ENCODE measurements at regions not wholly inside any gene's neighbourhood (a gene's known extent, or its start where the extent isn't known, plus 50 kb on each side); places are given as distances from the start of the nearest gene placed in this dataset.

DNA sequence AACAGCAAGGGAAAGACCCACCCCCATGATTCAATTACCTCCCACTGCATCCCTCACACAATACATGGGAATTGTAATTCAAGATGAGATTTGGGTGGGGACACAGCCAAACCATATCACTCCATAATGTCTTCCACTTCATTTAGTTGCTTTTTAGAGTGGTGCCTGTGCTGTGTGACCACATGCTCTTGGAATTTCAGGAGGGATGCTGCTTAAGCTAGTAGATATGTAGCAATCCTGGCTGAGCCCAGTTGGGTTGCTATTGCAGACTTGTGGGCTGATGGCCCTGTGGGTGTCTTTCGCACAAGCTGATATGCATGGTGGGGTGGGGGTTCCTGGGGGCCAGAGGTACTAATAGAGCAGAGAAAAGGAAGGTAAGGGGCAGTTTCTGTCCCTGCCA lies 160.4 kb upstream of the SYT6 start:
- no peak overlapping the region for H3K4me3 ChIP-seq (ENCODE audit: low read depth, low read length)
- H3K36me3 ChIP-seq (ENCODE audit: control insufficient read depth, insufficient read depth, low read length) = no peaks in the 10 kb centered on the region
- no peaks in the 10 kb centered on the region for H3K27me3 ChIP-seq (ENCODE audit: control insufficient read depth, insufficient read depth, low read length)
- DNase-seq (ENCODE audit: low read depth) = no peak
- no peak for TF ChIP-seq CTCF (IDR thresholded peaks at IDR 0.05; ENCODE audit: insufficient read depth, low read length, poor library complexity, severe bottlenecking)

DNA sequence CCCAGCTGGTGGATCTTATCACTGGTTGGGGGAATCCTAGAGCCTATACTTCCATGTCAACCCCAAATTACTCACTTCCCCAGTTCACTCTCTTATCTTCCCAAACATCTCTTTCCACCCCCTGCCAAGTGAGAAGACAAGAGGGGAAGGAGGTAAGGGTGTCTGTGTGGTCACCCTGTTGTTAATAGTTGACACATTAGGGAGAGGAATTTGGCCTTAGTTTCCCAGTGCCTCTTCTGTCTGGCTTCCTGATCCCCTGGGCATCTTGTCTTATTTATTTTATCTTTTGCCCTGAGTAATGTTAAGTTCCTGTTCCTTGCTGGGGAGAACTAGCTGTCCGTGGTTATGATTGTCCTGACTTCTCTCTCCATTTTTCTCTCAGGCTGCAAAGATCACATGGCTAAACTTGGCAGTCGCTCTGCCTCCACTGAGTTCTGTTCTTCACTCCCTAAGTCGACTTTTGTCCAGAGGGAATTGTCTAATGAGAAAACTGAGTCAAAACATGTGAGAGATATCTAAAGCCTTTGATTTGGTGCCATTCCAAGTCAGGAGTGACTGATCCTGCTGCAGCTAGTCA lies 157.1 kb upstream of the SYT6 start:
- no peak for DNase-seq (ENCODE audit: low read depth)
- TF ChIP-seq CTCF (IDR thresholded peaks at IDR 0.05; ENCODE audit: insufficient read depth, low read length, poor library complexity, severe bottlenecking) = no peak
- no peak overlapping the region for H3K4me3 ChIP-seq (ENCODE audit: low read depth, low read length)
- no peaks in the 10 kb centered on the region for H3K27me3 ChIP-seq (ENCODE audit: control insufficient read depth, insufficient read depth, low read length)
- no peaks in the 10 kb centered on the region for H3K36me3 ChIP-seq (ENCODE audit: control insufficient read depth, insufficient read depth, low read length)

GRCh38 chr1:114302821-114303220 lies 149.2 kb upstream of the SYT6 start:
- Histone ChIP-seq H3K36me3 (ENCODE audit: control insufficient read depth, insufficient read depth, low read length) (no peaks in the 10 kb centered on the region), H3K4me3 (ENCODE audit: low read depth, low read length) (no peak overlapping the region), H3K27me3 (ENCODE audit: control insufficient read depth, insufficient read depth, low read length) (peaks cover 5% of the 10 kb centered on the region)
- TF ChIP-seq CTCF (IDR thresholded peaks at IDR 0.05; ENCODE audit: insufficient read depth, low read length, poor library complexity, severe bottlenecking) = no peak
- no peak for DNase-seq (ENCODE audit: low read depth)

GRCh38 chr1:114299331-114299975 lies 145.8 kb upstream of the SYT6 start:
- Histone ChIP-seq H3K4me3 (ENCODE audit: low read depth, low read length) (no peak overlapping the region), H3K27me3 (ENCODE audit: control insufficient read depth, insufficient read depth, low read length) (peaks cover 5% of the 10 kb centered on the region), H3K36me3 (ENCODE audit: control insufficient read depth, insufficient read depth, low read length) (no peaks in the 10 kb centered on the region)
- no peak for TF ChIP-seq CTCF (IDR thresholded peaks at IDR 0.05; ENCODE audit: insufficient read depth, low read length, poor library complexity, severe bottlenecking)
- no peak for DNase-seq (ENCODE audit: low read depth)

DNA sequence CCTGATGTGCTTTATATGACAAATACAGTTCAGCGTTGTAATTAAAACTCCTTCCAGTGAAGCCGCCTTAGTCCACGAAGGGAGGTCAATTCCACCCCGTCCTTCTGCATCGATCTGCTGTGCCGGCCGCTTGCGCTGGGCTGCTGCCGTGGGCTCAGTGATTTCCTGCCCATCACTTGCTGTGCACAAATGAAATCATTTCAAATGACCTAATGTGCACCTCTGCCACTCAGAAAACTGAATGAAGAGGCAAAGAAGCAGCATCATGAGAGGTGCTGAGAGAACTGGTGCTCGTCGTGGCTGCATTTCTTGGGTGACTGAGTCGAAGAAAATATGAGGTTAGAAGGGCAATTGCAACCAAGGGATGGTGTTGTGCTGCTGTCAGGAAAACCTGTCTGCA lies 144.3 kb upstream of the SYT6 start:
- TF ChIP-seq CTCF (IDR thresholded peaks at IDR 0.05; ENCODE audit: insufficient read depth, low read length, poor library complexity, severe bottlenecking) = no peak
- H3K4me3 ChIP-seq (ENCODE audit: low read depth, low read length) = no peak overlapping the region
- no peaks in the 10 kb centered on the region for H3K36me3 ChIP-seq (ENCODE audit: control insufficient read depth, insufficient read depth, low read length)
- no peak for DNase-seq (ENCODE audit: low read depth)
- peaks cover 5% of the 10 kb centered on the region for H3K27me3 ChIP-seq (ENCODE audit: control insufficient read depth, insufficient read depth, low read length)

DNA sequence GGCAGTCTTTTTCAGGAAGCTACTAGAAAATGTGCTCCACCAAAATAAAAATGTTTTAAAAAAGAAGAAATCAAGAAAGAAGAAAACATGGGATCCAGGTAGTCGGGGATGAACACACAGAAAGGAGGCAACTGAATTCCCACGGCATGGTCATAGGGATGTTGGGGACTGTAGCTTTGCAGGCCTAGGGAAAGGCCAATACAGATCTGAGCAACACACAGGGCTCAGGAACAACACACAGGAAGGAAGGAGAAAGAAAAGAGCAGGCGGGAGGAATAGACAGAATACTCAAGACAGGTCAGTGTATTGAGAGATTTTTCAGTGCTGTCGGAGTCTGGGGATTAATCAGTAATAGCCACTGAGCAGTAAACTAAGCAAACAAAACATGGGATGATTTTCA lies 142.7 kb upstream of the SYT6 start:
- H3K36me3 ChIP-seq (ENCODE audit: control insufficient read depth, insufficient read depth, low read length) = no peaks in the 10 kb centered on the region
- H3K27me3 ChIP-seq (ENCODE audit: control insufficient read depth, insufficient read depth, low read length) = peaks cover 5% of the 10 kb centered on the region
- no peak for TF ChIP-seq CTCF (IDR thresholded peaks at IDR 0.05; ENCODE audit: insufficient read depth, low read length, poor library complexity, severe bottlenecking)
- no peak for DNase-seq (ENCODE audit: low read depth)
- H3K4me3 ChIP-seq (ENCODE audit: low read depth, low read length) = no peak overlapping the region
